ENCODE measurements at regions not wholly inside any gene's neighbourhood (a gene's known extent, or its start where the extent isn't known, plus 50 kb on each side); places are given as distances from the start of the nearest gene placed in this dataset.
"Not testable (repeated sequence)": the region's sequence is repeated elsewhere in the genome, so short reads cannot be mapped to it uniquely, and the experiment has no call there.

DNA sequence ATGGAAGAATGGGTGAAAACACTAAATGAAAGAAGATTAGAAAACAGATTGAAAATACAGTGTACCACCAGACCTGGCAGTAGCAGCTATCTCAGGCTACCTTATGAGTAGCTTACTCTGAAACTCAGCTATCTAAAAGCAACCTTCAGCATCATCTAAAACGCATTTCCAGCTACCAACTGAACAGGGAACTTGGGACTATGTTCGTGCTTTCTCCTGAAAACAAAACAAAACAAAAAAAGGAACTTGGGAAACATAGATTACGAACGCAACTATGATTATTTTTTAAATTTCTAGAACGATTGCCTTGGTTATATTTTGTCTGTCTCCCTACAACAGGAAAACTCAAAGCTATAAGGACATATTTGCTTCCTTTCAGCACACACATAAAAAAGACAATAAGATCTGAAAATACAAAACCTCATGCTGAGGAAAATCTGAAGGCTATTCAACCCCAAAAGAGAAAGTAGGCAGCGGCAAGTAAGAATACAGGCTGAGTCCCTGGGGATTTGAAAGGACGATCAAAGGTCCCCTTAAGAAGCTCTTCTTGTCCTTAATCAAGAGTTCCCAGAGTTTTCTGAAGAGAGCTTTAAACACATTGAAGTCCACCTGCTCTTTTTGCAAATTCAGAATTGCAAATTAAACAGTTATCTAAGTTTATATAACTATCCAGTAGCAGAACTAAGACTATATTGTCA is 53.4 kb downstream of the OR2K2 start:
- Histone ChIP-seq H3K9me3 (ENCODE audit: control insufficient read depth, insufficient read depth, low read length) (no peaks in the 10 kb centered on the region), H3K36me3 (ENCODE audit: control insufficient read depth, insufficient read depth, low read length) (no peaks in the 10 kb centered on the region), H3K4me3 (ENCODE audit: low read depth, low read length) (no peak overlapping the region), H3K9ac (ENCODE audit: low read depth, low read length) (no peak overlapping the region), H3K27ac (ENCODE audit: low read depth, low read length) (no peak overlapping the region), H3K27me3 (ENCODE audit: control insufficient read depth, insufficient read depth, low read length) (no peaks in the 10 kb centered on the region), H3K4me1 (ENCODE audit: control insufficient read depth, insufficient read depth, low read length) (peaks cover 9% of the 10 kb centered on the region)

DNA sequence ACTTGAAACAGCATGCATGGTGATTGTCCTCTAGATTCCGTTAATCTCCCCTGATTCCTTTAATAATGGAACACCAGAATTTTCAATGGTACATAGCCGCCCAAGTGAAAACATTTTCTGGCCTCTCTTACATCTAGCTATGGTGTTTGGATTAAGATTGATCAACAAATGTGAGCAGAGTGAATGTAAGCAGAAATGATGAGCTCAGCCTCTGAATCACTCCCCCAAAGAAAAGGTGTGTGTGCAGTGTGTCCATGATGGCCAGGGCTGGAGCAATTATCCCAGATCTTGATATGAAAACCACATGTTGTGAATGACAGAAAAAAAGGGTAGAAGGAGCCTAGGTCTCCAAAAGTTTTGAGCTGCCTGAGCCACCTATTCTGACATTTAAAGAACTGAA is 55.3 kb downstream of the OR2K2 start:
- H3K27me3 ChIP-seq (ENCODE audit: control insufficient read depth, insufficient read depth, low read length), result no peaks in the 10 kb centered on the region
- peaks cover 9% of the 10 kb centered on the region for H3K4me1 ChIP-seq (ENCODE audit: control insufficient read depth, insufficient read depth, low read length)
- no peak overlapping the region for H3K9ac ChIP-seq (ENCODE audit: low read depth, low read length)
- H3K27ac ChIP-seq (ENCODE audit: low read depth, low read length), result no peak overlapping the region
- H3K9me3 ChIP-seq (ENCODE audit: control insufficient read depth, insufficient read depth, low read length), result no peaks in the 10 kb centered on the region
- no peak overlapping the region for H3K4me3 ChIP-seq (ENCODE audit: low read depth, low read length)
- H3K36me3 ChIP-seq (ENCODE audit: control insufficient read depth, insufficient read depth, low read length), result no peaks in the 10 kb centered on the region

GRCh38 chr9:111272581-111272980 is 57.4 kb downstream of the OR2K2 start:
- Histone ChIP-seq H3K9ac (ENCODE audit: low read depth, low read length) (no peak overlapping the region), H3K9me3 (ENCODE audit: control insufficient read depth, insufficient read depth, low read length) (no peaks in the 10 kb centered on the region), H3K27ac (ENCODE audit: low read depth, low read length) (no peak overlapping the region), H3K4me3 (ENCODE audit: low read depth, low read length) (no peak overlapping the region), H3K27me3 (ENCODE audit: control insufficient read depth, insufficient read depth, low read length) (no peaks in the 10 kb centered on the region), H3K36me3 (ENCODE audit: control insufficient read depth, insufficient read depth, low read length) (no peaks in the 10 kb centered on the region), H3K4me1 (ENCODE audit: control insufficient read depth, insufficient read depth, low read length) (peaks cover 9% of the 10 kb centered on the region)

DNA sequence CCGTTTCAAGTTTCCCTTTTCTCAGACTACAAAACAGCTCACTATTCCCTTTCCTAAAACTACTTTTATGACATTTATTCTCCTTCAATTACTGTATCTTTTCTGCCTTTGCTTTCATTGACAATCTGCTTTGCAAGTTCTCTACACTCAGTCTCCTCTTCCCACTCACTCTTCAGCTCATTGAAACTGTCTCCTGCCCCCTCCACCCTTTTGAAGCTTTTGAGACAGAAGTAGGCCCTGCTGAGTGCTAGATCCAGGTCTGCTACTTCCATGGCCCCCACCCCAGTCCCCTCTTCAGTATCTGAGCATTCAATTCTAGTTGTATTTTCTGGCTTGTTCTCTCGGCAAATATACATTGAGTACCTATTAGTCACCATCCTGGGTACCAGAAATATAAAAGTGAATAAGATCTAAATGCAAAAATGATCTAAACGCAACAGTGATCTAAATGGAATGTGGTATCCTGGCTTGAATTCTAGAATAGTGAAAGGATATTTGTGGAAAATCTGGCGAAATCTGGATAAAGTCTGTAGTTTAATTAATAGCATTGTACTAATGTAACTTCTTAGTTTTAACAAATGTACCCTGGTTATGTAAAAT is 58.4 kb downstream of the OR2K2 start:
- H3K4me3 ChIP-seq (ENCODE audit: low read depth, low read length), result no peak overlapping the region
- H3K27ac ChIP-seq (ENCODE audit: low read depth, low read length), result no peak overlapping the region

GRCh38 chr9:111271047-111271446 is 59.0 kb downstream of the OR2K2 start:
- Histone ChIP-seq H3K9me3 (ENCODE audit: control insufficient read depth, insufficient read depth, low read length) (peaks cover 7% of the 10 kb centered on the region; the same call in 1 of the 2 replicates), H3K36me3 (ENCODE audit: control insufficient read depth, insufficient read depth, low read length) (no peaks in the 10 kb centered on the region), H3K4me3 (ENCODE audit: low read depth, low read length) (no peak overlapping the region), H3K27ac (ENCODE audit: low read depth, low read length) (no peak overlapping the region), H3K27me3 (ENCODE audit: control insufficient read depth, insufficient read depth, low read length) (no peaks in the 10 kb centered on the region), H3K4me1 (ENCODE audit: control insufficient read depth, insufficient read depth, low read length) (no peaks in the 10 kb centered on the region), H3K9ac (ENCODE audit: low read depth, low read length) (no peak overlapping the region)

More for the DNA sequence above, 58.4 kb downstream of the OR2K2 start:
- Histone ChIP-seq H3K4me1 (ENCODE audit: control insufficient read depth, insufficient read depth, low read length) (0 out of 2 replicates have a peak, but pooled peaks cover 3% of the 10 kb centered on the region), H3K9me3 (ENCODE audit: control insufficient read depth, insufficient read depth, low read length) (0 out of 2 replicates have a peak, but pooled peaks cover 4% of the 10 kb centered on the region), H3K36me3 (ENCODE audit: control insufficient read depth, insufficient read depth, low read length) (no peaks in the 10 kb centered on the region), H3K27me3 (ENCODE audit: control insufficient read depth, insufficient read depth, low read length) (no peaks in the 10 kb centered on the region), H3K9ac (ENCODE audit: low read depth, low read length) (no peak overlapping the region)

GRCh38 chr9:111266024-111266423 is 64.0 kb downstream of the OR2K2 start:
- not testable (repeated sequence) for H3K27ac ChIP-seq (ENCODE audit: low read depth, low read length); H3K27me3 ChIP-seq (ENCODE audit: control insufficient read depth, insufficient read depth, low read length); H3K36me3 ChIP-seq (ENCODE audit: control insufficient read depth, insufficient read depth, low read length); H3K4me1 ChIP-seq (ENCODE audit: control insufficient read depth, insufficient read depth, low read length); H3K4me3 ChIP-seq (ENCODE audit: low read depth, low read length); H3K9ac ChIP-seq (ENCODE audit: low read depth, low read length)
- peaks cover 12% of the 10 kb centered on the region for H3K9me3 ChIP-seq (ENCODE audit: control insufficient read depth, insufficient read depth, low read length)

DNA sequence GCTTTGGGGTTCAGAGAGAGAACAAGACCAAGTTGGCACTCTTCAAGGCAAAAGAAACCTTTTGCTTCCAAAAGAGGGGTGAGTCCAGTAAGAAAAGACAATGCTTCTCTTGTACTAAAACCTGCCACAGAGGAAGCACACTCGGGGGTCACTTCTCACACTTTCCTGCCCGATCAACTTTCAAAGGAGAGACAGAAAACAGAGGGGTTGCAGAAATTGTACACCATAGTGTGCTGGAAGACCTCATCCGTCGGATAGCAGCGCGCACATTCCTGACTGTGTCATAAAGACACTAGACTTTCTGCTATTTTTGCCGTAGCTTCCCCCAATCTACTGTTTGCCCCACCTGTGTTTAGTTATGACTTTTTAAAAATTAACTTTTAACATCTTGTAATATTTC is 66.9 kb downstream of the OR2K2 start:
- Histone ChIP-seq H3K27ac (ENCODE audit: low read depth, low read length) (no peak overlapping the region), H3K4me1 (ENCODE audit: control insufficient read depth, insufficient read depth, low read length) (no peaks in the 10 kb centered on the region), H3K27me3 (ENCODE audit: control insufficient read depth, insufficient read depth, low read length) (no peaks in the 10 kb centered on the region), H3K4me3 (ENCODE audit: low read depth, low read length) (no peak overlapping the region), H3K36me3 (ENCODE audit: control insufficient read depth, insufficient read depth, low read length) (no peaks in the 10 kb centered on the region), H3K9ac (ENCODE audit: low read depth, low read length) (no peak overlapping the region), H3K9me3 (ENCODE audit: control insufficient read depth, insufficient read depth, low read length) (peaks cover 12% of the 10 kb centered on the region)

DNA sequence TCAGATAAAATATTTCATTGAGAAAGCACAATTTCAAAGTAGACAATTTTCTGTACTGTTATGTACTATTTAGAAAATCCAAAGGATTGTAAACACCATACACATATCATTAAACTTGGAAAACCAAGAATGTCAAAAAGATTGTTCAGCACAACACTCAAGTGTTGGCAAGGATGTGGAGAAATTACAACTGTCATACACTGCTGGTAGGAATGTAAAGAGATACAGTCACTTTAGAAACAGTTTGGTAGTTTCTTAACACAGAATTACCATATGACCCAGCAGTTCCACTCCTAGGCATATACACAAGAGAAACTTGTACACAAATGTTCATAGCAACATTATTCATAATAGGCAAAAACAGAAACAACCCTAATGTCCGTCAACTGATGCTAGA is 71.2 kb downstream of the OR2K2 start:
- Histone ChIP-seq H3K27me3 (ENCODE audit: control insufficient read depth, insufficient read depth, low read length) (no peaks in the 10 kb centered on the region), H3K9ac (ENCODE audit: low read depth, low read length) (no peak overlapping the region), H3K9me3 (ENCODE audit: control insufficient read depth, insufficient read depth, low read length) (no peaks in the 10 kb centered on the region), H3K36me3 (ENCODE audit: control insufficient read depth, insufficient read depth, low read length) (no peaks in the 10 kb centered on the region), H3K4me3 (ENCODE audit: low read depth, low read length) (no peak overlapping the region), H3K27ac (ENCODE audit: low read depth, low read length) (no peak overlapping the region), H3K4me1 (ENCODE audit: control insufficient read depth, insufficient read depth, low read length) (no peaks in the 10 kb centered on the region)

DNA sequence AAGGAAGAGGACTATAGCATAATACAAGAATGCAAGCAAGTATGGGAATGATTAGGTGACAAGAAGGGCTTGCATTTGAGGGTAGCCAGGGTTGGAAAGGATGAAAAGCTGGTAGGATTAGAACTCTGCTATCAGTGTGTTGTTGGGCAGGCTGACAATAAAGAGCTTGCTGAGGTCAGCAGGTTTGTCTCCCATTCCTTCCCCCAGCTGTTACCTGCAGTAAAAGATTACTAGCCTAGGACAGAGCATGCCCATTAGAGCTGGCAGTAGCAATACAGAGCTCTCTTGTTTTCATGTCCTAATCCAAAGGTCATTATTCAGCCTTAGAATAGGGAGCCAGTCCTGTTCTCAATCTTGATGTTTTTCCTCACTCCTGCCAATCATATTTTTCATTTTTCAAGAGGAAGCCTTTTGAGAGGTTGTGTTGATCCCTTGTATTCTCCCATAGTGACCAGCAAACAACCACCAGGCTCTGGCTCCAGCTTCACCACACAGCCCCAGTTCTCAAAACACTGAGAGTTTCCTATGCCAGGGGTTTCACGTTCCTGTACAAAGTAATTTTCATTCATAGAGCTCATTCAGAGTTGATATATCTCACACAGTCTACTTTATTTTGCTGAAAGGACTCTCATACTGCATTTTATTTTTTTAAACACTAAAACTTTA is 71.7 kb downstream of the OR2K2 start:
- H3K36me3 ChIP-seq (ENCODE audit: control insufficient read depth, insufficient read depth, low read length), result no peaks in the 10 kb centered on the region
- no peak overlapping the region for H3K27ac ChIP-seq (ENCODE audit: low read depth, low read length)
- H3K27me3 ChIP-seq (ENCODE audit: control insufficient read depth, insufficient read depth, low read length), result no peaks in the 10 kb centered on the region
- no peak overlapping the region for H3K4me3 ChIP-seq (ENCODE audit: low read depth, low read length)
- no peaks in the 10 kb centered on the region for H3K4me1 ChIP-seq (ENCODE audit: control insufficient read depth, insufficient read depth, low read length)
- H3K9ac ChIP-seq (ENCODE audit: low read depth, low read length), result no peak overlapping the region
- no peaks in the 10 kb centered on the region for H3K9me3 ChIP-seq (ENCODE audit: control insufficient read depth, insufficient read depth, low read length)

DNA sequence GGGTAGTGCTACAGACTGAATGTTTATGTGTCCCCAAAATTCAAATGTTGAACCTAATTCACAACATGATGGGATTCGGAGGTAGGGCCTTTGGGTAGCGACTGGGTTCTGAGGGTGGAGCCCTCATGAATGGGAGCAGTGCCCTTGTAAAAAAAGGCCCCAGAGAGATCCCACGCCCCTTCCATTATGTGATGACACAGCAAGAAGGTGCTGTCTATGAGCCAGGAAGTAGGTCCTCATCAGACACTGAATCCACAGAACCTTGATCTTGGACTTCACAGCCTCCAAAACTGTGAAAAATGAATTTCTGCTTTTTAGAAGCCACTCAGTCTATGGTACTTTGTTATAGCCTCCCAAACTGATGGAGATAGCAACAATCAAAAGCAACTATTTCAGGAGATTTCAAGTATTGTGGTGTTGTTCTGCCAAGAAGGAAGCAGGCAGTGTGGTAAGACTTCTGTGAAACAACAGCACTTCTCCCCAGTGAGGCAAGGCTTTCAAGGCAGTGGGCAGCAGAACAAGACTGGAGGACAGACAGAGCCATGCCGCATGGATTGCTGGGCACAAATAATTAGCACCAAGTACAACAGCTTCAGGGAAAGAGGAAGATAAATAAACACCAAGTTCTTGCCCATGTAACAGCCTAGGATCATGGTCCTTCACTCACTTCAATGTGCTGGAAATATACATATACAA is 76.1 kb downstream of the OR2K2 start:
- Histone ChIP-seq H3K27me3 (ENCODE audit: control insufficient read depth, insufficient read depth, low read length) (no peaks in the 10 kb centered on the region), H3K9ac (ENCODE audit: low read depth, low read length) (no peak overlapping the region), H3K9me3 (ENCODE audit: control insufficient read depth, insufficient read depth, low read length) (no peaks in the 10 kb centered on the region), H3K4me1 (ENCODE audit: control insufficient read depth, insufficient read depth, low read length) (peaks cover 14% of the 10 kb centered on the region), H3K27ac (ENCODE audit: low read depth, low read length) (no peak overlapping the region), H3K36me3 (ENCODE audit: control insufficient read depth, insufficient read depth, low read length) (no peaks in the 10 kb centered on the region), H3K4me3 (ENCODE audit: low read depth, low read length) (no peak overlapping the region)

Data from HUES48 (cell line).